ENCODE measurements at regions not wholly inside any gene's neighbourhood (a gene's known extent, or its start where the extent isn't known, plus 50 kb on each side); places are given as distances from the start of the nearest gene placed in this dataset.

DNA sequence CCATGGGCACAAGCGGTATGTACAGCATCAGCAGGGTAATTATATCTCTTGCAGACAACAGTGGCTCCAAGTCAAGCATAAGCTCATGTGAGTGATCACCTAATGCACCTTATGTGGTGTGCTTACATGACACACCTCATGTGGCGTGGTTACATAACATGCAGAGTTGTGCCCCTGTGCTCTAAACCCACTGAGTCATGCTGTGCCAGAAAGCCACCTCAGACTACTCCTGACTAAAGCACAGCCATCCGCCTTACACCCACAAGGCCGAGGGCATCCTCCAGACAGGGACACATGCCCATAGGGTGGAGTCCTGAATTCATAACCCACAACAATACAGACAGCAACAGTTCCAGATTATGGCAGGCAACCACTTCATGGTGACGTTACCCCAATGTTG lies 163.7 kb upstream of the SLC30A5 start:
- TF ChIP-seq, protein P1, sequence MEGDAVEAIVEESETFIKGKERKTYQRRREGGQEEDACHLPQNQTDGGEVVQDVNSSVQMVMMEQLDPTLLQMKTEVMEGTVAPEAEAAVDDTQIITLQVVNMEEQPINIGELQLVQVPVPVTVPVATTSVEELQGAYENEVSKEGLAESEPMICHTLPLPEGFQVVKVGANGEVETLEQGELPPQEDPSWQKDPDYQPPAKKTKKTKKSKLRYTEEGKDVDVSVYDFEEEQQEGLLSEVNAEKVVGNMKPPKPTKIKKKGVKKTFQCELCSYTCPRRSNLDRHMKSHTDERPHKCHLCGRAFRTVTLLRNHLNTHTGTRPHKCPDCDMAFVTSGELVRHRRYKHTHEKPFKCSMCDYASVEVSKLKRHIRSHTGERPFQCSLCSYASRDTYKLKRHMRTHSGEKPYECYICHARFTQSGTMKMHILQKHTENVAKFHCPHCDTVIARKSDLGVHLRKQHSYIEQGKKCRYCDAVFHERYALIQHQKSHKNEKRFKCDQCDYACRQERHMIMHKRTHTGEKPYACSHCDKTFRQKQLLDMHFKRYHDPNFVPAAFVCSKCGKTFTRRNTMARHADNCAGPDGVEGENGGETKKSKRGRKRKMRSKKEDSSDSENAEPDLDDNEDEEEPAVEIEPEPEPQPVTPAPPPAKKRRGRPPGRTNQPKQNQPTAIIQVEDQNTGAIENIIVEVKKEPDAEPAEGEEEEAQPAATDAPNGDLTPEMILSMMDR (IDR thresholded peaks at IDR 0.05): no peak
- ATAC-seq (ENCODE audit: low FRiP score): no peak
- no peak for DNase-seq (ENCODE audit: low spot score)

DNA sequence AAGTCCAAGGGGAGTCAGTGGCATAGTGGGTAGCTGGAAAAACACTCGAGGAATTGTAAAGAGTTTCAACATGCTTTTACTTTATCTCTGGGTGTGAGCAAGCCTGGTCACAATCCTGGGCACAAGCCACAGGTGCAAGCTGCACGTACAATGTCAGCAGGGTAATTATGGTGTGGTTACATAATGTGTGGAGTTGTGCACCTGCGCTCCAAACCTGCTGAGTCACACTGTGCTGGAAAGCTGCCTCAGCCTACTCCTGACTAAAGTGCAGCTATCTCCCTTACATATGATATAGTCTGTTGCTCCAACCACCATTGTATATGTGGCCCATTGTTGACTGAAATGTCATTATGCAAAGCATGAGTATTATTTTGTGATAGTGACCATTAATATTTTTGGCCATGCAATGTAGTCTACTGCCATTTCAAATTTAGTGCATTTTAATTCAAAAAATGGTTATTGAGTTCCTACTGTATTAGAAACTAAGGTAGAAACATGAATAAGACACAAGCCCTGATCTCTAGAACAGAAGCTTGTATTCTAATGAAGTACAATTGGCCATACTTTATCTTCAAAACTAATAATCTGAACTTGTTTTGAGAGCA lies 160.9 kb upstream of the SLC30A5 start:
- ATAC-seq (ENCODE audit: low FRiP score) (no peak), DNase-seq (ENCODE audit: low spot score) (no peak)
- TF ChIP-seq, protein P1 (IDR thresholded peaks at IDR 0.05): no peak

DNA sequence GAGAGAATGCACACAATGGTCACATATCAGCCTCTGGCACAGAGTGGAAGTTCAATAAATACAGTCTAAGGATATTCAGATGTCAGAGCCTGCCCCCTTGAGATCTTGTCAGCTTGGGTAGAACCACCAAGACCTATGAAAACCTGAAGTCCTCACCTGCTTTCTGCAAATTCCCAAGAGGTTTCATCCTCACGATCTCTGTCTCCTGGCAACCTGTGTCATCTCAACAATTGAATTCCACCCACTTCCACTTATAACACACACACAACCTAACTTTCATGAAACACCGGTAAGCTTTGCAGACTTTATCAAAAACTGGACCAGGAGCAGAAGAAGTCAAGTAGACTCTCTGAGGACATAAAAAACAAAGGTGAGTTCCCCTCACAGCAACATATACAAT lies 151.6 kb upstream of the SLC30A5 start:
- TF ChIP-seq, protein P1 (IDR thresholded peaks at IDR 0.05): no peak
- no peak for ATAC-seq (ENCODE audit: low FRiP score)
- no peak for DNase-seq (ENCODE audit: low spot score)

DNA sequence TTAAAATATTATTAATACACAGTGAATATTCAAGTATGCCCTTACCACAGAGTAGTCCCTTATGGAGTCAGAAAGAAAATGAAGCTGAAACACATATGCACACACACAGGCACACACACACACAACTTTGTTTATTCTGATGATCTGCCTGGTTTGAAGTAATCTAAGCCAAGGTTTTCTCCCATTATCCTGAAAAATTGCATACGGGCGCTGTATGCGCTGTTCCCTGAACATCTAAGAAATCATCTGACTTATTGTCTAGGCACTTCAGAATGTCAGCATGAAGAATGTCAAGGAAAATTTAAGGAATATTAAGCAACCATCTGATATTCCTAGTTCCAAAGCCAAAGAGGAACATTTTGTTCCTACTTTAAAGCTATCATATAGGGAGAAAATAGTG lies 147.1 kb upstream of the SLC30A5 start:
- TF ChIP-seq, protein P1 (IDR thresholded peaks at IDR 0.05): no peak

DNA sequence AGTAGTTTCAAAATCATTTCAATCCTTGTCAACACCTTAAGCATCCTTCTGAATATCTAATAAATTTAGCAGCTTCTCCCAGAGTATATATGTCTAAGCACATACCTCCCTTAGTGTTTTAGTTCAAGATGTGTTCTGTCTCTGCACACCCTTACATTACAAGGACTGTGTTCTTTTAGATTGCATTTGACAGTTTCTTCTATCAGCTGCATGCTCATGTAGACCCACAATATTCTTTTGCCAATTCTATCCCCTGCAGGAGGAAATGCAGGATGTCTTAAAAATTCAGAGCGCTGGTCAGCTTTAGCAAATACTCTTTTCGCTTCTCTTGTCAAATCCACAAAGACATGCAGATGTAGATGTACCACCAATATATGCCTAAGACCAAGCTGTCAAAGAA lies 145.8 kb upstream of the SLC30A5 start:
- TF ChIP-seq, protein P1 (IDR thresholded peaks at IDR 0.05): no peak
- DNase-seq (ENCODE audit: low spot score): no peak
- ATAC-seq (ENCODE audit: low FRiP score): no peak

More for the DNA sequence above, 147.1 kb upstream of the SLC30A5 start:
- ATAC-seq (ENCODE audit: low FRiP score) (no peak), DNase-seq (ENCODE audit: low spot score) (no peak)

DNA sequence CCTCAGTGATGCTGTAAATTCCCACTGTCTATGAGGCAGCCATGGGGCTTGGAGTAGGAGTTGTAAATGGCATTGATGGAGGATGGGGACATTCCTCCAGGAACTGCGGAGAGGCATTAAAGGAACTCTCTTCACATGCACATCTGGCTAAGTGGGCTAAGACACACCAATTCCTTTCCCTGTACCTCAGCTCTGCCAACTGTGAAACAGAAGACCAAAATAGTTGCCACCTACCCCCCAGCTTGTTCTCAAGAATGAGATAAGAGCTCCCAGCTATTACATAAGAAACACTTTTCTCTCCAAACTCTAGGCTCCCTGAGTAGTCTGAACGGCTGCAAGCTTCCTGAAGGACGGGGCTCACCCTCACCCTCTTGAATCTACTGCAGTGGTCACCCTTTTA lies 144.6 kb upstream of the SLC30A5 start:
- DNase-seq (ENCODE audit: low spot score) (no peak), ATAC-seq (ENCODE audit: low FRiP score) (no peak)
- TF ChIP-seq, protein P1 (IDR thresholded peaks at IDR 0.05): no peak

DNA sequence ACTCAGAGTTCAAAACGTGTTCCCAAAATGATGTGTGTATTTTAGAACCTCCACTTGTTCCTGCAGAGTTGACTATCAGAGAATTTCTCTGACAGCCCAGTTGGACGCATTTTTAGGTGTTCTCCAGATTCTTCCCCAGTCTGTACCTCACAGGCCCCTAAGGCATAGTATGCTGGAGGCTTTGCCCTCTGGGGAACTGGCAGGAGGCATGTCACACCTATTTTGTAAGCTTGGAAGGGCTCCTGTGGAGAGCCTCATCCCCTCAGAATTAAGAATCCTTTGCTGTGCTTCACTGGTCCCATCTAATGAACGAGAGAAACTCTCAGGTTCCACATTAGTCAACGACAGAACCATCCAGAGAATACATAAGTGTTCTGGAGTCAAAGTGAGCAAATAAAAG lies 144.1 kb upstream of the SLC30A5 start:
- no peak for ATAC-seq (ENCODE audit: low FRiP score)
- DNase-seq (ENCODE audit: low spot score): no peak
- TF ChIP-seq, protein P1 (IDR thresholded peaks at IDR 0.05): no peak

All from omental fat pad (tissue), 3 donors.